Stimulated activated CD8-positive, alpha-beta memory T cell treated with anti-CD3 and anti-CD28 coated beads, Interleukin-7, amount 100 ng/mL, for 4 hours (primary cell): ENCODE measurements at regions not wholly inside any gene's neighbourhood (a gene's known extent, or its start where the extent isn't known, plus 50 kb on each side); places are given as distances from the start of the nearest gene placed in this dataset.
"Not testable (repeated sequence)": the region's sequence is repeated elsewhere in the genome, so short reads cannot be mapped to it uniquely, and the experiment has no call there.

Source experiments
- DNase-seq, 2 donors: peaks; one replicate each; pipeline ENCODE4 v3.0.0-alpha.2; 2020; ENCODE audit warnings: low read depth in 2 of 2

DNA sequence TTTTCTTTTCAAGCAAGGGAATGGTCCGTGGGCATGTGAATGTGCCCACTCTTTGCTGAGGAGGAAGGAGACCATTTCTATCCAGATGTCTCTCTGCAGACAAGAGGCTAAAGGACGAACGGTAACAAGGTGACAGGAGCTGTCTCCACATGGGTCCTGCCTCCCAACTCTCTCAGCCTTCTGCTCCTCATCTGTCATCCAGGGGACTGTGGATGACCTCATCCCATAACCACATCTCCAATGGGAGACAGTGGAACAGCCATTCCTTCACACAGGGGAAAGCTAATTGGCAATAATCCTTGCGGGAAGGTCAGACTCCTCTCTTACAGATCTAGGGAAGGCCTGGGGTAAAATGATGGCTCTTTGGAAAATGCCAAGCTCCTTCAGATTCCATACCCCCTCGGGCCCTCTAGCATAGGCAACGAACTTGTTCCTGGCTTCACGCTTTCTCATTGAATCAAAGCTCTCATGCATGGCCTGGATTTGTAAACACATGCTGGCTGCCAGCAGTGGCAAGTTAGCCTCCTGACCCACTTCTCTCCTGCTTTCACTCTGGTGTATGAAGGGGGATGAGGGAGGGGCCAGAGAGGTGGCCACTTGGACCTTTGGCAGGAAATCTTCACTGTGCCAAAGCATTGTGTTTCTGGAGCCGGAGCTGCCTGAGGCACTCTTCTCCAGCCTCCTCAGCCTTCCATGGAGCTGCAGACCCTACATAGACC is 65.8 kb upstream of the IKBKE start:
- not testable (repeated sequence) for DNase-seq

GRCh38 chr1:206405282-206405681 is 65.0 kb upstream of the IKBKE start:
- DNase-seq = not testable (repeated sequence)

- DNase-seq = not testable (repeated sequence)
These were observed 61.6 kb upstream of the IKBKE start for GRCh38 chr1:206408371-206409288.

DNA sequence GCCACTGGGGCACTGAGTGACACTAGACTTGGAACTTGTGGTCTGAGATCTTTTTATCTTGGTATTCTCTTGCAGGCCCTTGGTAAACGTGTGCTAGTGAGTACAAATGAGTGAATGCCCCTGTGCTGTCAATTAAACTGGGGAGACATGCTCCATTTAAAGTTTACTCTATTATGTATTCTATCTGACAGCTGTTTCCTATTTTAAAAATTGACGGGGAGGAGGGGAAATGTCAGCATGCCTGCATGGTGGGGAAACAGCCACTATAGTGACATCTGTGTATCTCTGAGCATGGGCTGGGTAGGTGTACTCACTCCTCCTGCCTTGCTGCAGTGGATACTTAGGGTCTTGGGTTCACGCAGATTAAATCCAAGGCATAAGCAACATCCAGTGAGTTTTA is 59.0 kb upstream of the IKBKE start:
- DNase-seq = no peak

GRCh38 chr1:206415942-206416341 is 54.3 kb upstream of the IKBKE start:
- DNase-seq = no peak

- DNase-seq = no peak
These were observed 52.3 kb upstream of the IKBKE start for GRCh38 chr1:206417774-206418614.

DNA sequence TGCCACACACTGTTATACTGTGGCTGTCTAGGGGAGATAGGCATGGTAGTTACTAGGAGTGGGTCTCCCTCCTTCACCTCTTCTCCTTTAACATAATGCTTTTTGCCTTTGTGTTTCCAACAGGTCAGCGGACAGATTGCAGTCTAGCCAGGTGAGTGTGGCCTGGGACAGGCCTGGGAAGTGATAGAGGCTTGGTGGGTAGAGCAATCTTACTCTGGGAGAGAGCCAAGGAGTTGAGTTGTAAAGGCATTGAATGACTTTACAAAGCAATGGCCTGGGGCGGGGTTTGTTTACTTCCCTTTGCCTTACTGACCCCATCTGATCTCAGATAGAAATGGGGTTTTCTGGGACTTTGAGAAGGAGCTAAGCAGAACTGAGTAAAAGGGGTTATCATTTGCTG is 51.0 kb upstream of the IKBKE start:
- no peak for DNase-seq

GRCh38 chr1:206419783-206420182 is 50.5 kb upstream of the IKBKE start:
- no peak for DNase-seq

GRCh38 chr1:206420471-206420870 is 49.8 kb upstream of the IKBKE start:
- DNase-seq = no peak
